GM21390 (cell line): ENCODE measurements at regions not wholly inside any gene's neighbourhood (a gene's known extent, or its start where the extent isn't known, plus 50 kb on each side); places are given as distances from the start of the nearest gene placed in this dataset.
"Not testable (repeated sequence)": the region's sequence is repeated elsewhere in the genome, so short reads cannot be mapped to it uniquely, and the experiment has no call there.

Source experiments
- ATAC-seq: cut with Tn5 transposase; IDR thresholded peaks from one replicate; pipeline ENCODE4 v1.9.1; 2021; ENCODE audit not compliant: unreplicated experiment

GRCh38 chr16:50451951-50452508, 83.2 kb upstream of the BRD7 start:
- no peak for ATAC-seq

- ATAC-seq: no peak
Measured at GRCh38 chr16:50450957-50451356, 82.2 kb upstream of the BRD7 start.

- ATAC-seq: no peak
Measured at GRCh38 chr16:50449800-50450199, 81.0 kb upstream of the BRD7 start.

DNA sequence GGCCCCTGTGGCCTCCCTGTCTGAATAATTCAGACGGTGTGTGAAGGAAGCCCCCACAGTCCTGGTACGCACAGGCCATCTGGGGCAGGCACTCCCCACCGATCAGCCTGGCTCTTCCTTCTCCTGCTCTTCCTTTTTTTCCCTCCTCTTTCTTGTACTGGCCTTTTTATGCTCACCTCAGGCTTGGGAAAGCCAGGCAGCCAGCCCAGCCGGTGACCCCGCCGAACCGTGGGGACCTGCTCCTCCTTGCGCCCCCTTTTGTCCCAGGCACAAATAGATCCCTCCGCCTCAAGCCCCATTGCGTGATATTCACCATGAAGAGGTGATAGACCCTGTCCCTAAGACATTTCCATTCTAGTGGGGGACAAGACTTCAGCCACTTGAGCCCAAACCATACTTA, 80.2 kb upstream of the BRD7 start:
- ATAC-seq: no peak

- ATAC-seq: no peak
Measured at GRCh38 chr16:50448522-50448921, 79.7 kb upstream of the BRD7 start.

GRCh38 chr16:50447386-50447785, 78.6 kb upstream of the BRD7 start:
- ATAC-seq: not testable (repeated sequence)

GRCh38 chr16:50446861-50447260, 78.1 kb upstream of the BRD7 start:
- ATAC-seq: no peak

DNA sequence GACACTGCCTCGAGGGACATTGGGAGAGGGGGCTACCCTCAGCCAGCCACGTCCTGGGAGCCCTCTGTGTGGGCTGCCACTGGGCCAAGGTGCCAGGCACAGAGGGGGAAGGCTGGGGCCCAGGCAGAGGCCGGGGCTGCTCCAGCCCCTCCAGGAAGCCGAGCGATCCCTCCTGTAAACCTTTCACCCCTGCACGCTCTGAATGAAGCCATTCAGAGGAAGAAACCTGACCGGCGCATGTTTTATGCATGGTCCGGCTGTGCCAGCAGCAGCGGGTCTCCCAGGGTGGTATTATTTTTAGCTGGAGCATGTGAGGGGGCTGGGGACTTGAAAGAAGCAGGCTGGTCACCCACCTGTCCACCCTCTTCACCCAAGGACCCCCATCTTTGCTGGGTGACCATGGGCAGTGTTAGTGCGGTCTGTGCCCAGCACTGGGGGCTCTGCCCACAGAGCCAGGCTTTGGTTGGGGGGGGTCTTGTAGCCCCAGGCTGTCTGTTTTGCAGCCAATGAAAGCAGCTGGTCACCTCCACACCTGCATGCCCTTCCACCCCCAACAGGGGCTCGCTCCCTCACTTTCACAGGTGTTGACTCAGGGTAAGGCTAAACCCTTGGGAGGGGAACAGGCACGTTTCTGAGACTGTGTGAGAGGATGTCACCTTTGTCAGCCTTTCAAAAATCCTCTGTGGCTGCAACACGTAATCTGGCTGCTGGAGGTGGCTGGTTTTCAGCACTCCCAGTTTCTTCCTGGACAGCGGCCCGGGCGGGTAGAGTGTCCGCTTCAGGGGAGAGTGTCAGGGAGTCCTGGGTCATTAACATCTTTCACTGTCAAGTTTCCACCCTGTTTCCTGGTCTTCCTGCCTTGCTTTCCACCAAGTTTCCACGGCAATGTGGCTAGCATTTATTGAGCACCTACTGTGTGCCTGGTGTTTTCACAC, 77.1 kb upstream of the BRD7 start:
- ATAC-seq: no peak

DNA sequence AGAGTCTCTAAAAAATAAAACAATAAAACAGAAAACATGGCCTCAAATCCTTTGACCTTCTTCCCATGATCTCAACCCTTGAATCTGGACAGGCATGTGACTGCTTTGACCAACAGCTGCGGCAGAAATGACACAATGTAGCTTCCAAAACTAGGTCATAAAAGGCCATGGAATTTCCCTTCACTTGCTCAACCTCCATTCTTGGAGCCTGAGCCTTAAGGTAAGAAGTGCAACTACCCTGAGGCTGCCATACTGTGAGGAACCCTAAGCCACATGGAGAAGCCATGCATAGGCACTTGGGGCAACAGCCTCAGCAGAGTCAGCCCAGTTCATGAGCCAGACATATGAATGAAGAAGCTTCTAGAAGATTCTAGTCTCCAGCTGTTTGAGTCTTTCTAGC, 75.7 kb upstream of the BRD7 start:
- ATAC-seq: no peak

GRCh38 chr16:50442221-50442620, 73.4 kb upstream of the BRD7 start:
- no peak for ATAC-seq

- no peak for ATAC-seq
Measured at GRCh38 chr16:50441486-50442157, 72.8 kb upstream of the BRD7 start.

DNA sequence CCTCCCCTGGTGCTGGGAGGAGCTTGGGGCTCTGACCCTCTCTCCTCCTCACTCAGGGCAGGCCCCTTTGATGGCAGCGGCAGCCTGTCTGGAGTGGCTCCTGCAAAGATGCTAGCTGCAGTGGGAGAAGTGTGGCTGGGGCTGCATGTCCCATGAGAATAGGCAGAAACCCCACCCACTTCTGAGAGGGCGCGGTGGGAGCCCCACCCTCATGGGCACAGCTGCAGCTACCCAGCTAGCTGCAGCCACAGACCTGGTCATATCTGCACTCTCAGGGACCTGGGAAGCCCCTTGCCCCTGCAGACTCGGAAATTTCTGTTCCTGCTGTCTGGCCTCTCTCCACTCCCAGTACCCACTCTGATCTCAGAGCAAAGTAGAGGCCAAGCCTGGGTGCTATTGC, 72.2 kb upstream of the BRD7 start:
- no peak for ATAC-seq

GRCh38 chr16:50440531-50440930, 71.7 kb upstream of the BRD7 start:
- ATAC-seq: no peak

GRCh38 chr16:50437769-50438437, 69.1 kb upstream of the BRD7 start:
- no peak for ATAC-seq

GRCh38 chr16:50436271-50436670, 67.5 kb upstream of the BRD7 start:
- ATAC-seq: no peak

DNA sequence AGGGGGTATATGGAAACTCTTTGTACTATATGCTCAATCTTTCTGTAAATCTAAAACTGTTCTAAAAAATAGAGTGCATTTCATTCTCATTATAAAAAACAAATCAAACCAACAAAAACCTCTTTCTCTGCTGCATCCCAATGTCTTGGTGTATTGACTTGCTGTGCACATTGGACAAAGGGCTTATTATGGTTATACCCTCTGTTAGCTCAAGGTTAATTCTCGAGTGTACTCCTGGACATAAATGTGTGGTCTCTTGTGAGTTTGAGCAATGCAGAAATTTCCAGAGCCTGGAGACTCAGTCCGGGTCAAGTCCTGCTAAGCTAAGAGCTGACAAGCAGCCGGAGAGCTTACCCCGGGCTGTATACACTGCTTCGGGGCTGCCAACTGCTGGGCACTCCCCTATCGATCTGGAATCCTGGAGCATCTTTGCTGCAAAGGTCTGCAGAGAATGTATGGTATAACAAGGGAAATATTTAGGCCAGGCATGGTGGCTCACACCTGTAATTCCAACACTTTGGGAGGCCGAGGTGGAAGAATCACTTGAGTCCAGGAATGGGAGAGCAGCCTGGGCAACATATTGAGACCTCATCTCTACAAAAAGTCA, 66.2 kb upstream of the BRD7 start:
- no peak for ATAC-seq

DNA sequence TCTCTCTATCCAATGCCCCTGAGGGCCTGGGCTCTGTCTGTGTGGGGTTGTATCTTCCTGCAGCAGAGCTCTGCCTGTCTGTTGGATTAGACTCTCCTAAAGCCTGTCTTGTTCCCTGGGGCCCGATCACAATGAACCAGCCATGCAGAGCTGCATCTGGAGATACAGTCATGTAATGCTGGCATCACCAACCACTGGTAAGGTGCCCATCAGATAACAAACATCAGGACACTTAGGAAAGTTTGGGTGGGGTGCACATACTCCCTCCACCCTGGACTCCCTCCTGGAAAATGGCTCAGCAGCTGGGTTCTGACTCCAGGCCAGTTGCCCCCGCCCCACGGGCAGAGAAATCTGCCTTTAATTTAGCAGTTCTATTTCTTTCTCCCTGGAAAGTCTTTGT, 61.3 kb upstream of the BRD7 start:
- ATAC-seq: no peak

- no peak for ATAC-seq
Measured at GRCh38 chr16:50428742-50429141, 60.0 kb upstream of the BRD7 start.

- no peak for ATAC-seq
Measured at GRCh38 chr16:50428116-50428515, 59.3 kb upstream of the BRD7 start.

GRCh38 chr16:50427107-50427506, 58.3 kb upstream of the BRD7 start:
- no peak for ATAC-seq

- no peak for ATAC-seq
Measured at GRCh38 chr16:50425648-50426047, 56.9 kb upstream of the BRD7 start.
